Vagina (tissue), 2 donors: ENCODE measurements at regions not wholly inside any gene's neighbourhood (a gene's known extent, or its start where the extent isn't known, plus 50 kb on each side); places are given as distances from the start of the nearest gene placed in this dataset.
"Not testable (repeated sequence)": the region's sequence is repeated elsewhere in the genome, so short reads cannot be mapped to it uniquely, and the experiment has no call there.

Source experiments
- POLR2A ChIP-seq, 2 donors: fragments of 450-650 bp; IDR thresholded peaks; one replicate each; pipeline ENCODE4 v1.6.1; 2017; ENCODE audit warnings: antibody characterized with exemption in 2 of 2, mild to moderate bottlenecking in 2 of 2, moderate library complexity in 2 of 2
- POLR2AphosphoS5 ChIP-seq, 2 donors: sonication (generic); formaldehyde crosslinking; IDR thresholded peaks; one replicate each; pipeline ENCODE4 v1.9.0; 2017; ENCODE audit warnings: antibody characterized with exemption in 2 of 2, mild to moderate bottlenecking in 2 of 2, low read depth in 1 of 2; ENCODE audit not compliant: insufficient read depth in 1 of 2
- TF ChIP-seq, protein P1 (sequence below), 3 experiments: fragments of 450-650 bp in 2 of 3; fragments of 200-600 bp in 1 of 3; sonication (generic) in 1 of 3; IDR thresholded peaks; one replicate each; pipeline ENCODE4 v1.5.1; 2017 to 2019; ENCODE audit warnings: antibody characterized with exemption in 3 of 3, mild to moderate bottlenecking in 2 of 3, moderate library complexity in 2 of 3

DNA sequence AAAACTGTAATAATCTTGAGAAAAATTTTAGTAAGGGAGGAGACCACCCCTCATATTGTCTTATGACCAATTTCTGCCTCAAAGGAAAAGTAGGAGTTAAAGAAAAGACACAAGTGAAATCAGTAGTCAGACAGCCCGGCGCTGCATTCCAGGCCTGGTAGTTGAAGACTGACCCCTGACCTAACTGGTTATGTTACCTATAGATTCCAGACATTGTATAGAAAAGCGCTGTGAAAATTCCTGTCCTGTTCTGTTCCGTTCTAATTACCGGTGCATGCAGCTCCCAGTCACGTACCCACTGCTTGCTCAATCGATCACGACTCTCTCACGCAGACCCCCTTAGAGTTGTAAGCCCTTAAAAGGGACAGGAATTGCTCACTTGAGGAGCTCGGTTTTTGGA, 587.9 kb upstream of the SLC8A1 start:
- TF ChIP-seq, protein P1, sequence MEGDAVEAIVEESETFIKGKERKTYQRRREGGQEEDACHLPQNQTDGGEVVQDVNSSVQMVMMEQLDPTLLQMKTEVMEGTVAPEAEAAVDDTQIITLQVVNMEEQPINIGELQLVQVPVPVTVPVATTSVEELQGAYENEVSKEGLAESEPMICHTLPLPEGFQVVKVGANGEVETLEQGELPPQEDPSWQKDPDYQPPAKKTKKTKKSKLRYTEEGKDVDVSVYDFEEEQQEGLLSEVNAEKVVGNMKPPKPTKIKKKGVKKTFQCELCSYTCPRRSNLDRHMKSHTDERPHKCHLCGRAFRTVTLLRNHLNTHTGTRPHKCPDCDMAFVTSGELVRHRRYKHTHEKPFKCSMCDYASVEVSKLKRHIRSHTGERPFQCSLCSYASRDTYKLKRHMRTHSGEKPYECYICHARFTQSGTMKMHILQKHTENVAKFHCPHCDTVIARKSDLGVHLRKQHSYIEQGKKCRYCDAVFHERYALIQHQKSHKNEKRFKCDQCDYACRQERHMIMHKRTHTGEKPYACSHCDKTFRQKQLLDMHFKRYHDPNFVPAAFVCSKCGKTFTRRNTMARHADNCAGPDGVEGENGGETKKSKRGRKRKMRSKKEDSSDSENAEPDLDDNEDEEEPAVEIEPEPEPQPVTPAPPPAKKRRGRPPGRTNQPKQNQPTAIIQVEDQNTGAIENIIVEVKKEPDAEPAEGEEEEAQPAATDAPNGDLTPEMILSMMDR (IDR thresholded peaks at IDR 0.05): not testable (repeated sequence)
- TF ChIP-seq POLR2AphosphoS5 (IDR thresholded peaks at IDR 0.05; ENCODE audit: insufficient read depth in 1 of 2, low read depth in 1 of 2); POLR2A (IDR thresholded peaks at IDR 0.05): not testable (repeated sequence)
